ENCODE measurements at regions not wholly inside any gene's neighbourhood (a gene's known extent, or its start where the extent isn't known, plus 50 kb on each side); places are given as distances from the start of the nearest gene placed in this dataset.

- TF ChIP-seq POLR2A (IDR thresholded peaks at IDR 0.05), result no peak
- no peak for TF ChIP-seq CTCF (IDR thresholded peaks at IDR 0.05)
- H3K36me3 ChIP-seq (replicated peaks in 1 of 2; ENCODE audit: insufficient read depth in 1 of 2, low read depth in 2 of 2), result no peaks in the 10 kb centered on the region
- H3K4me1 ChIP-seq, result no peaks in the 10 kb centered on the region
- intact Hi-C loops (cut with DNase I), result no loop called here
- ATAC-seq (no peak), DNase-seq (no peak)
- H3K27ac ChIP-seq, result no peak overlapping the region
- no peak overlapping the region for H3K4me3 ChIP-seq
- 51 to 60% methylated on average over 6 of the region's 6 CpGs for WGBS, 2 donors
- H3K9me3 ChIP-seq, result no peaks in the 10 kb centered on the region
- H3K27me3 ChIP-seq, result no peaks in the 10 kb centered on the region
Observed at GRCh38 chr20:48463916-48464315, 363.9 kb downstream of the PREX1 start.

DNA sequence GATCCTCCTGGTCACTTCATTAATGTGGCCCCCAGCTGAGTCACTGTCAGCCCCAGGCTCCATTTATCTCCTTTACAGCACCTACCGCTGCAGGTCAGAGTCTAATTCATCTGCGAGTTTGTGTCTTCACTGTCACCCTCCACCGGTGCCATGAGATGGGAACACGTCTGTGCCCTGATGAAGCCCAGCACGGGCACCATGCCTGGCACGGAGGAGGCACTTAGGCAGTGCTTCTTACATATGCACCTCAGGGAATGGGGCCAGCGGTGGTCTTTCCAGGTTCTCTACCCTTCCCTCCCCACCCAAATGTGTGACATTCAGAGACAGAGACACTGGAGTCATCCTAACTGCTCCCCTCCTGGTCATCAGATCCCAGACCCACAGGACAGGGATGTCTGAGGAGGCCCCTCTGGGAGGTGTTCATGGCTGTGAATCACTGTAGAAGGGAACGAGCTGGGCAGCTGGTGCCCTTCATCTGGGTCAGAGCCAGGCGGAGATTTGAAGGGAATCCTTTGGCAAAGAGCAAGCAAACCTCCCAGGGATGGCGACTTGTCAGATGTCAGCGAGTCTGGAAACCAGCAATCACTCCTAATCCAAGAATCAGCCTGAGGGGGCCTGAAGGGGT, 364.6 kb downstream of the PREX1 start:
- no peaks in the 10 kb centered on the region for H3K4me1 ChIP-seq
- no peaks in the 10 kb centered on the region for H3K9me3 ChIP-seq
- DNase-seq (no peak), ATAC-seq (no peak)
- no peaks in the 10 kb centered on the region for H3K36me3 ChIP-seq (replicated peaks in 1 of 2; ENCODE audit: insufficient read depth in 1 of 2, low read depth in 2 of 2)
- 56 to 64% methylated on average over 10 to 11 of the region's 11 CpGs for WGBS, 2 donors
- intact Hi-C loops (cut with DNase I), result no loop called here
- H3K4me3 ChIP-seq, result no peak overlapping the region
- no peaks in the 10 kb centered on the region for H3K27me3 ChIP-seq
- H3K27ac ChIP-seq, result no peak overlapping the region
- no peak for TF ChIP-seq POLR2A (IDR thresholded peaks at IDR 0.05)
- TF ChIP-seq CTCF (IDR thresholded peaks at IDR 0.05), result no peak

GRCh38 chr20:48461735-48462119, 366.1 kb downstream of the PREX1 start:
- Histone ChIP-seq H3K36me3 (replicated peaks in 1 of 2; ENCODE audit: insufficient read depth in 1 of 2, low read depth in 2 of 2) (no peaks in the 10 kb centered on the region), H3K4me1 (no peaks in the 10 kb centered on the region), H3K9me3 (no peaks in the 10 kb centered on the region), H3K4me3 (no peak overlapping the region), H3K27ac (no peak overlapping the region), H3K27me3 (no peaks in the 10 kb centered on the region)
- no peak for TF ChIP-seq CTCF (IDR thresholded peaks at IDR 0.05)
- no peak for TF ChIP-seq POLR2A (IDR thresholded peaks at IDR 0.05)
- WGBS, 2 donors, result 75 to 83% methylated on average over 3 of the region's 3 CpGs
- intact Hi-C loops (cut with DNase I), result no loop called here
- DNase-seq, result no peak
- no peak for ATAC-seq

DNA sequence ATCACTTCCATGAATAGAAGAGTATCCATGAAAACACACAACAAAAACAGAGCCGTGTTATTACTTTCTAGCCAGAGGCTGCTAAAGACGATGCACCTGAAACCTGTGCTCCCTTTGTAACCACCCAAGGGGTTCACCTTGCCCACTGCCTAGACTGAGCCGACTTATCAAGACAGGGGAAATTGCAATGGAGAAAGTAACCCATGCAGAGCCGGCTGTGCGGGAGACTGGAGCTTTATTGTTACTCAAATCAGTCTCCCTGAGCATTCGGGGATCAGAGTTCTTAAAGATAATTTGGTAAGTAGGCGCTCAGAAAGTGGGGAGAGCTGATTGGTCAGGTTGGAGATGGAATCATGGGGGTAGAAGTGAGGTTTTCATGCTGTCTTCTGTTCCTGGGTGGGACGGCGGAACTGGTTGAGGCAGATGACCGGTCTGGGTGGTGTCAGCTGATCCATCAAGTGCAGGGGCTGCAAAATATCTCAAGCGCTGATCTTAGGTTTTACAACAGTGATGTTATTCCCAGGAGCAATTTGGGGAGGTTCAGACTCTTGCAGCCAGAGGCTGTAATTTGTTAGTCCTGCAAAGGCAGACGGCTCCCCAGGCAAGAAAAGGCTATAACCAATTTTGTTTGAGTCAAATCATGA, 366.6 kb downstream of the PREX1 start:
- TF ChIP-seq POLR2A (IDR thresholded peaks at IDR 0.05) (no peak), CTCF (IDR thresholded peaks at IDR 0.05) (no peak)
- ATAC-seq, result no peak
- WGBS, 2 donors, result 31 to 32% methylated on average over 12 of the region's 12 CpGs
- no peak overlapping the region for H3K27ac ChIP-seq
- no peaks in the 10 kb centered on the region for H3K36me3 ChIP-seq (replicated peaks in 1 of 2; ENCODE audit: insufficient read depth in 1 of 2, low read depth in 2 of 2)
- no peak overlapping the region for H3K4me3 ChIP-seq
- intact Hi-C loops (cut with DNase I), result no loop called here
- no peaks in the 10 kb centered on the region for H3K4me1 ChIP-seq
- DNase-seq, result no peak
- no peaks in the 10 kb centered on the region for H3K9me3 ChIP-seq
- H3K27me3 ChIP-seq, result no peaks in the 10 kb centered on the region

DNA sequence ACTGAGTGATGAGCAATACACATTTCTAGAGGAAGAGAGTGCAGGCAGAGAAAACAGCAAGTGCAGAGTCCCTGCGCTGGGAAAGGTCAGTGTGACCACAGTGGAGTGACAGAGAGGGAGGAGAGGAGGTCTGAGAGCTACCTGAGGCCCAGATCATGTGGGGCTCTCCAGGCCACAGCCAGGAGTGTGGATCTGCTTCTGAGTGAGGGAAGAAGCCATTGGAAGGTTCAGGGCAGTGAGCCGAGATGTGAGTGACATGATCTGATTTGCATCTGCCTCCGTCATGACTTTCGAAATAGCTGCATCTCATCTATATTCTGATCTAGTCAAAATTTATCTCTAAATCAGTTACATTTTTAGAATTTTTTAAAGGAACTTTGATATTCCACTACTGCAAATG, 367.1 kb downstream of the PREX1 start:
- no peaks in the 10 kb centered on the region for H3K36me3 ChIP-seq (replicated peaks in 1 of 2; ENCODE audit: insufficient read depth in 1 of 2, low read depth in 2 of 2)
- ATAC-seq (no peak), DNase-seq (no peak)
- WGBS, 2 donors, result 56 to 57% methylated on average over 4 of the region's 4 CpGs
- TF ChIP-seq POLR2A (IDR thresholded peaks at IDR 0.05) (no peak), CTCF (IDR thresholded peaks at IDR 0.05) (no peak)
- H3K27ac ChIP-seq, result no peak overlapping the region
- no peaks in the 10 kb centered on the region for H3K4me1 ChIP-seq
- no peaks in the 10 kb centered on the region for H3K27me3 ChIP-seq
- H3K9me3 ChIP-seq, result no peaks in the 10 kb centered on the region
- no peak overlapping the region for H3K4me3 ChIP-seq
- intact Hi-C loops (cut with DNase I), result no loop called here

Data from body of pancreas (tissue), 4 donors.